ENCODE measurements at regions not wholly inside any gene's neighbourhood (a gene's known extent, or its start where the extent isn't known, plus 50 kb on each side); places are given as distances from the start of the nearest gene placed in this dataset.
"Not testable (repeated sequence)": the region's sequence is repeated elsewhere in the genome, so short reads cannot be mapped to it uniquely, and the experiment has no call there.

GRCh38 chr9:75197561-75197960 lies 109.2 kb downstream of the OSTF1 start:
- Histone ChIP-seq H3K27ac (no peak overlapping the region), H3K36me3 (no peaks in the 10 kb centered on the region), H3K4me1 (no peaks in the 10 kb centered on the region), H3K27me3 (no peaks in the 10 kb centered on the region), H3K4me3 (no peak overlapping the region), H3K9me3 (no peaks in the 10 kb centered on the region)
- intact Hi-C loops (cut with DNase I; ENCODE audit: low total_unique reads) (loop anchor here (10.0 kb wide), 1 partner anchor 1107 kb away; no protein-coding TSS in a partner anchor), in situ Hi-C loops (cut with MboI; ENCODE audit: low sequenced_read_pairs in 4 of 4) (loop anchor here in 2 of 4 donors (10.0 to 25.0 kb wide), 3 partner anchors 665 to 1115 kb away; no protein-coding TSS in a partner anchor)
- ATAC-seq (no peak), DNase-seq (no peak)
- TF ChIP-seq POLR2A (IDR thresholded peaks at IDR 0.05), result no peak
- no peak for TF ChIP-seq CTCF (IDR thresholded peaks at IDR 0.05 in 4 of 5, conservative IDR thresholded peaks at IDR 0.05 in 1 of 5)

GRCh38 chr9:75198436-75198835 lies 110.1 kb downstream of the OSTF1 start:
- in situ Hi-C loops (cut with MboI; ENCODE audit: low sequenced_read_pairs in 4 of 4), result loop anchor here in 2 of 4 donors (10.0 to 25.0 kb wide), 3 partner anchors 664 to 1114 kb away; no protein-coding TSS in a partner anchor

GRCh38 chr9:75200892-75201470 lies 112.7 kb downstream of the OSTF1 start:
- no peak for ATAC-seq
- H3K36me3 ChIP-seq, result no peaks in the 10 kb centered on the region
- no peaks in the 10 kb centered on the region for H3K9me3 ChIP-seq
- no peak for TF ChIP-seq POLR2A (IDR thresholded peaks at IDR 0.05)
- peak in 4 of 5 experiments; percentile 30 to 54 (median 50) for TF ChIP-seq CTCF (IDR thresholded peaks at IDR 0.05 in 4 of 5, conservative IDR thresholded peaks at IDR 0.05 in 1 of 5)
- H3K4me1 ChIP-seq, result no peaks in the 10 kb centered on the region
- no peak overlapping the region for H3K4me3 ChIP-seq
- in situ Hi-C loops (cut with MboI; ENCODE audit: low sequenced_read_pairs in 4 of 4), result no loop called here
- H3K27ac ChIP-seq, result no peak overlapping the region
- H3K27me3 ChIP-seq, result no peaks in the 10 kb centered on the region
- DNase-seq, result no peak
- intact Hi-C loops (cut with DNase I; ENCODE audit: low total_unique reads), result no loop called here

More at GRCh38 chr9:75198436-75198835, 110.1 kb downstream of the OSTF1 start:
- H3K36me3 ChIP-seq, result no peaks in the 10 kb centered on the region
- H3K27ac ChIP-seq, result no peak overlapping the region
- no peak overlapping the region for H3K4me3 ChIP-seq
- no peaks in the 10 kb centered on the region for H3K4me1 ChIP-seq
- intact Hi-C loops (cut with DNase I; ENCODE audit: low total_unique reads), result loop anchor here (10.0 kb wide), 1 partner anchor 1106 kb away; no protein-coding TSS in a partner anchor
- DNase-seq (no peak), ATAC-seq (no peak)
- TF ChIP-seq POLR2A (IDR thresholded peaks at IDR 0.05) (no peak), CTCF (IDR thresholded peaks at IDR 0.05 in 4 of 5, conservative IDR thresholded peaks at IDR 0.05 in 1 of 5) (no peak)
- H3K27me3 ChIP-seq, result no peaks in the 10 kb centered on the region
- H3K9me3 ChIP-seq, result no peaks in the 10 kb centered on the region

- H3K4me1 ChIP-seq, result no peaks in the 10 kb centered on the region
- ATAC-seq (no peak), DNase-seq (no peak)
- no peak overlapping the region for H3K27ac ChIP-seq
- no peaks in the 10 kb centered on the region for H3K36me3 ChIP-seq
- intact Hi-C loops (cut with DNase I; ENCODE audit: low total_unique reads) (no loop called here), in situ Hi-C loops (cut with MboI; ENCODE audit: low sequenced_read_pairs in 4 of 4) (no loop called here)
- H3K4me3 ChIP-seq, result no peak overlapping the region
- no peaks in the 10 kb centered on the region for H3K9me3 ChIP-seq
- no peak for TF ChIP-seq POLR2A (IDR thresholded peaks at IDR 0.05)
- no peak for TF ChIP-seq CTCF (IDR thresholded peaks at IDR 0.05 in 4 of 5, conservative IDR thresholded peaks at IDR 0.05 in 1 of 5)
- no peaks in the 10 kb centered on the region for H3K27me3 ChIP-seq
Measured at GRCh38 chr9:75201480-75202209, 113.3 kb downstream of the OSTF1 start.

- H3K9me3 ChIP-seq; H3K27me3 ChIP-seq; DNase-seq; H3K36me3 ChIP-seq; intact Hi-C loops (cut with DNase I; ENCODE audit: low total_unique reads); in situ Hi-C loops (cut with MboI; ENCODE audit: low sequenced_read_pairs in 4 of 4); H3K4me1 ChIP-seq; H3K4me3 ChIP-seq; H3K27ac ChIP-seq; ATAC-seq: not testable (repeated sequence)
Measured at GRCh38 chr9:75207997-75208396, 119.7 kb downstream of the OSTF1 start.
